Trophoblast cell (in vitro differentiated cells and primary cell): ENCODE measurements at regions not wholly inside any gene's neighbourhood (a gene's known extent, or its start where the extent isn't known, plus 50 kb on each side); places are given as distances from the start of the nearest gene placed in this dataset.
A peak's percentile ranks its signal among the peaks of the same experiment; 100 is the strongest.

Source experiments
- DNase-seq, 2 donors: peaks; one replicate each; pipeline ENCODE4 v3.0.0-alpha.2; 2016
- H2AFZ ChIP-seq: 2 replicates; pipeline ENCODE4 v1.6.1; 2013; ENCODE audit warnings: low read length, moderate library complexity, mild to moderate bottlenecking; ENCODE audit not compliant: insufficient read depth, poor library complexity
- H2AK5ac ChIP-seq: 2 replicates; pipeline ENCODE4 v1.6.1; 2013; ENCODE audit warnings: mild to moderate bottlenecking, low read length
- H2BK120ac ChIP-seq: 2 replicates; pipeline ENCODE4 v1.6.1; 2013; ENCODE audit warnings: low read length, mild to moderate bottlenecking, moderate library complexity; ENCODE audit not compliant: insufficient read depth, poor library complexity
- H2BK12ac ChIP-seq: 2 replicates; pipeline ENCODE4 v1.6.1; 2013; ENCODE audit warnings: mild to moderate bottlenecking, low read length, moderate library complexity
- H2BK5ac ChIP-seq: 2 replicates; pipeline ENCODE4 v1.6.1; 2013; ENCODE audit warnings: low read length, low read depth, moderate library complexity, mild to moderate bottlenecking; ENCODE audit not compliant: poor library complexity
- H3K14ac ChIP-seq: 2 replicates; pipeline ENCODE4 v1.6.1; 2013; ENCODE audit warnings: mild to moderate bottlenecking, low read length
- H3K18ac ChIP-seq: 2 replicates; pipeline ENCODE4 v1.6.1; 2013; ENCODE audit warnings: mild to moderate bottlenecking, low read length
- H3K23ac ChIP-seq: 2 replicates; pipeline ENCODE4 v1.6.1; 2013; ENCODE audit warnings: low read length
- H3K27ac ChIP-seq: 2 replicates; pipeline ENCODE4 v1.5.1; 2013; ENCODE audit warnings: low read depth, mild to moderate bottlenecking, inconsistent platforms, low read length, moderate library complexity
- H3K27me3 ChIP-seq: 2 replicates; pipeline ENCODE4 v1.6.1; 2013; ENCODE audit warnings: inconsistent platforms, mild to moderate bottlenecking, low read length, moderate library complexity; ENCODE audit not compliant: insufficient read depth
- H3K36me3 ChIP-seq, 2 experiments: 1 replicate in 1 of 2; 2 replicates in 1 of 2; pipeline ENCODE4 v1.6.1; 2013; ENCODE audit warnings: low read length in 2 of 2, mild to moderate bottlenecking in 2 of 2, moderate library complexity in 1 of 2; ENCODE audit not compliant: insufficient read depth in 2 of 2, control insufficient read depth in 1 of 2
- H3K4ac ChIP-seq: 2 replicates; pipeline ENCODE4 v1.6.1; 2013; ENCODE audit warnings: low read depth, mild to moderate bottlenecking, low read length, moderate library complexity
- H3K4me1 ChIP-seq, 2 experiments: 1 replicate in 1 of 2; 2 replicates in 1 of 2; pipeline ENCODE4 v1.6.1; 2013; ENCODE audit warnings: low read length in 2 of 2, mild to moderate bottlenecking in 2 of 2, moderate library complexity in 1 of 2; ENCODE audit not compliant: insufficient read depth in 2 of 2, control insufficient read depth in 1 of 2
- H3K4me2 ChIP-seq: 2 replicates; pipeline ENCODE4 v1.6.1; 2013; ENCODE audit warnings: inconsistent platforms, mild to moderate bottlenecking, low read length, moderate library complexity
- H3K4me3 ChIP-seq: 2 replicates; pipeline ENCODE4 v1.5.1; 2013; ENCODE audit warnings: mild to moderate bottlenecking, low read depth, low read length, inconsistent platforms
- H3K79me1 ChIP-seq: one replicate; pipeline ENCODE4 v1.6.1; 2013; ENCODE audit warnings: low read length
- H3K79me2 ChIP-seq: 2 replicates; pipeline ENCODE4 v1.6.1; 2013; ENCODE audit warnings: low read length, mild to moderate bottlenecking; ENCODE audit not compliant: control insufficient read depth, insufficient read depth, poor library complexity
- H3K9ac ChIP-seq: 2 replicates; pipeline ENCODE4 v1.6.1; 2013; ENCODE audit warnings: mild to moderate bottlenecking, low read length
- H3K9me3 ChIP-seq: 2 replicates; pipeline ENCODE4 v1.6.1; 2013; ENCODE audit warnings: low read depth, mild to moderate bottlenecking, control low read depth, inconsistent platforms, low read length; ENCODE audit not compliant: insufficient read depth
- H4K12ac ChIP-seq: 2 replicates; pipeline ENCODE4 v1.6.1; 2013; ENCODE audit warnings: low read depth, mild to moderate bottlenecking, low read length, moderate library complexity
- H4K8ac ChIP-seq: 2 replicates; pipeline ENCODE4 v1.6.1; 2013; ENCODE audit warnings: low read depth, mild to moderate bottlenecking, low read length, moderate library complexity
- H4K91ac ChIP-seq: one replicate; pipeline ENCODE4 v1.6.1; 2013; ENCODE audit warnings: low read depth, mild to moderate bottlenecking, low read length, moderate library complexity
- WGBS: extraction: QIAGEN DNeasy Blood & Tissue Kit; methylation state at CpG from one replicate; pipeline ENCODE4 v1.1.7; 2013; ENCODE audit warnings: missing lambda C conversion rate; ENCODE audit not compliant: insufficient read length, insufficient coverage; ENCODE audit errors: extremely low coverage; 5-methylcytosine and 5-hydroxymethylcytosine counted together

DNA sequence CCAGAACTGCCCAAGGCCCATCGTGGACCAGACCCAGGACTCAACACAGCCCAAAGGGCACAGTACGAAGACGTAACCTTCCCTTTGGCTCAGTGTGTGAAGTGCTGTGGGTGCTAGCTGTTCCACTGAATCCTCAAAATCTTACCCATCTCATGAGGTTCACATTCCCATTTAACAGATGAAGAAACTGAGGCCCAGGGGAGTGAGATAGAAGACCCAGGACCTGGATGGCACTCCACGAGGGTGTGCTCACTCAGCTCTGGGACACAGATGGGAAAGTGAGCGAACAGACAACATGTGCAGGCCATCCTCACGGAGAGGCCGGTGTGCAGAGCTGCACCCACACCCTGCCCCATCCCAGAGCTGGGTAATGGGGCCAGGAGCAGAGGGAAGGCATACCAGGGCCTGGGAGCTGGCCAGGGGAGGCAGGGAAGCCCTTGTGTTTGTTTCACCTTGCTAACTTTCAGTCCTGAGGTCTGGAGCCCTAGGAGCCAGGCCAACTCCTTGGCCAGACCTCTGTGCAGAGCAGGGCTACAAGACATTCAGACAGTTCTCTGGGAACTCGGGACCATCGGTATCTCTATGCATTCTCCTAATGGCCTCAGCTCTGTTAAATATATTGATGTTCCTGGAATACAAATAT lies 100.3 kb upstream of the ZMIZ1 start:
- Histone ChIP-seq H2AFZ (no peak overlapping the region), H2BK120ac (no peak overlapping the region), H4K91ac (no peak overlapping the region), H3K9ac (no peak overlapping the region), H2BK12ac (no peak overlapping the region), H3K27ac (no peak overlapping the region), H2BK5ac (no peak overlapping the region), H3K36me3 (no peaks in the 10 kb centered on the region), H3K18ac (no peak overlapping the region), H3K4me2 (no peak overlapping the region), H2AK5ac (no peak overlapping the region), H3K79me1 (peaks cover 25% of the 10 kb centered on the region), H3K27me3 (no peaks in the 10 kb centered on the region), H4K8ac (no peak overlapping the region), H3K9me3 (no peaks in the 10 kb centered on the region), H3K14ac (no peak overlapping the region), H3K23ac (no peak overlapping the region), H3K4ac (no peak overlapping the region), H4K12ac (no peak overlapping the region), H3K4me1 (peaks cover 32 to 43% of the 10 kb centered on the region in 2 experiments), H3K79me2 (peaks cover 6% of the 10 kb centered on the region), H3K4me3 (no peak overlapping the region)
- no CpG with 5 or more reads among the region's 9 CpGs for WGBS
- DNase-seq: no peak

DNA sequence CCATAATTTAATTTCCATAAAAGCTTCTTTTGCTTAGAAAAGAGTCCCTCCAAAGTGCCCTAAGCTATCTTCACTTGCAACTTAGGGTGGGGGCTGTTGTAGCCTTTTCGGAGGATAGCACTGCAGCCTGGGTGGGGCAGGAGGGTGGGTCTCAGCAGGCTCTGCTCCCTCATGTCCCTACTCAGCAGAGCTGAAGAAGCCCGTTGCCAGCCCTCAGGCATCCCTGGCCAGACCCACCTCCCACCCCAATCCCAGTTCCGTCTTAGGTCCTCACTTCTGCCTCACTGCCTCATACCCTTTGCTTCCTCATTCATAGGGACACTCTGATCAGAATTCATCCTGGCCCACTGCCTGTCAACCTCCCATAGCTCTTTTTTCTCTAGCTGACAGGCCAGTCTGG lies 99.8 kb upstream of the ZMIZ1 start:
- no peak overlapping the region for H2AK5ac ChIP-seq
- DNase-seq: no peak
- no peak overlapping the region for H3K4me3 ChIP-seq
- H3K4ac ChIP-seq: no peak overlapping the region
- no peaks in the 10 kb centered on the region for H3K36me3 ChIP-seq
- H2BK12ac ChIP-seq: no peak overlapping the region
- no peak overlapping the region for H4K12ac ChIP-seq
- no peak overlapping the region for H3K27ac ChIP-seq
- no CpG with 5 or more reads among the region's 3 CpGs for WGBS
- peaks cover 32 to 38% of the 10 kb centered on the region in 2 experiments for H3K4me1 ChIP-seq
- H3K27me3 ChIP-seq: no peaks in the 10 kb centered on the region
- no peak overlapping the region for H3K18ac ChIP-seq
- no peak overlapping the region for H3K14ac ChIP-seq
- no peak overlapping the region for H3K9ac ChIP-seq
- peaks cover 6% of the 10 kb centered on the region for H3K79me2 ChIP-seq
- H2BK120ac ChIP-seq: no peak overlapping the region
- no peak overlapping the region for H2BK5ac ChIP-seq
- H3K9me3 ChIP-seq: no peaks in the 10 kb centered on the region
- no peak overlapping the region for H3K4me2 ChIP-seq
- no peak overlapping the region for H4K8ac ChIP-seq
- no peak overlapping the region for H3K23ac ChIP-seq
- H4K91ac ChIP-seq: no peak overlapping the region
- peaks cover 24% of the 10 kb centered on the region for H3K79me1 ChIP-seq
- H2AFZ ChIP-seq: no peak overlapping the region

DNA sequence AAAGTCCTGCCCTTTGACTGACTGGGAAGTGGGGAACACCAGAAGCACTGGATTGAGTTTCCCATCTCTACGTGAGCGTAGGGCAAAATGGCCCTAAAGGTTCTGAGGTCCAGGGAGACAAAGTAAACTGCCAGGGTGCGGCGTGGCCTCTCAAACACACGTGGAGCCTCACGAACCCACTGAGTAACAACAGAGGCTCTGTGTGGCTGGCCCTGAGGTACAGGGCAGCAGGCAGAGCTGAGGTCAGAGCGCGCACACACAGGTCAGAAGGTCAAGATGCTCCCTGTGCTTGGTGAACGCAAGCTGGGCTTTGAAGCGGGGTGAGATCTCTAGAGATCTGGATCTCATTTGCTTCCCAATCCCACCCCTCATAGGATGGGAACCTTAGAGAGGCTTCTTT lies 99.0 kb upstream of the ZMIZ1 start:
- H3K4me3 ChIP-seq: no peak overlapping the region
- H3K27ac ChIP-seq: no peak overlapping the region
- no peak overlapping the region for H3K4ac ChIP-seq
- H3K18ac ChIP-seq: peak overlapping the region; percentile 27
- peak overlapping the region; percentile 80 for H2AK5ac ChIP-seq
- H4K91ac ChIP-seq: no peak overlapping the region
- peak overlapping the region; percentile 45 for H2BK12ac ChIP-seq
- no peaks in the 10 kb centered on the region for H3K9me3 ChIP-seq
- peaks cover 30 to 37% of the 10 kb centered on the region in 2 experiments for H3K4me1 ChIP-seq
- H3K14ac ChIP-seq: peak overlapping the region; percentile 15
- peaks cover 6% of the 10 kb centered on the region for H3K79me2 ChIP-seq
- no peak for DNase-seq
- no peak overlapping the region for H3K9ac ChIP-seq
- peaks cover 19% of the 10 kb centered on the region for H3K79me1 ChIP-seq
- no peaks in the 10 kb centered on the region for H3K36me3 ChIP-seq
- H4K8ac ChIP-seq: no peak overlapping the region
- WGBS: no CpG with 5 or more reads among the region's 10 CpGs
- H2BK120ac ChIP-seq: no peak overlapping the region
- H2BK5ac ChIP-seq: no peak overlapping the region
- H4K12ac ChIP-seq: no peak overlapping the region
- no peak overlapping the region for H3K4me2 ChIP-seq
- H3K23ac ChIP-seq: no peak overlapping the region
- H3K27me3 ChIP-seq: no peaks in the 10 kb centered on the region
- no peak overlapping the region for H2AFZ ChIP-seq

DNA sequence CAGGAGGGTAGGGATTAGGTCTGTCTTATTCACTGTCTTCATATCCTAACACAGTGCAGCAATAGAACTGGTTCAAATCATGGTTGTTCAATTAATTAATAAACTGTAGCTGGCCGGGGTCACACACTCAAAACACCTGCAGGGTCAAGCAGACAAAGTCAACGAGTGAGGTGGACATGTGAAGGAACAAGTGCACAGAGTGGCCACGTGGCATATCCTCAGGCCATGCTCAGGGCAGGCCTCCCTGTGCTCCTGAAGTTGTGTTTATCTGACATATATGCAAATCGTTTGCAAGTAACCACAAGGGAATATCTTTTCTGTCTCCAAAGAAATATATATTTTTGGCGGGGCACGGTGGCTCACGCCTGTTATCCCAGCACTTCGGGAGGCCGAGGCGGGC lies 98.5 kb upstream of the ZMIZ1 start:
- Histone ChIP-seq H3K9me3 (no peaks in the 10 kb centered on the region), H3K4me2 (no peak overlapping the region), H3K36me3 (no peaks in the 10 kb centered on the region), H2AFZ (no peak overlapping the region), H2BK5ac (no peak overlapping the region), H3K23ac (no peak overlapping the region), H3K27me3 (no peaks in the 10 kb centered on the region), H4K12ac (no peak overlapping the region), H2BK120ac (no peak overlapping the region), H3K18ac (no peak overlapping the region), H3K27ac (no peak overlapping the region), H3K4me1 (peaks cover 25 to 35% of the 10 kb centered on the region in 2 experiments), H4K8ac (no peak overlapping the region), H3K79me2 (peaks cover 6% of the 10 kb centered on the region), H3K4ac (no peak overlapping the region), H3K9ac (no peak overlapping the region), H3K14ac (no peak overlapping the region), H2AK5ac (no peak overlapping the region), H3K4me3 (no peak overlapping the region), H2BK12ac (no peak overlapping the region), H3K79me1 (peaks cover 18% of the 10 kb centered on the region), H4K91ac (no peak overlapping the region)
- DNase-seq: no peak
- no CpG with 5 or more reads among the region's 10 CpGs for WGBS
